GM12873 (cell line): ENCODE measurements at regions not wholly inside any gene's neighbourhood (a gene's known extent, or its start where the extent isn't known, plus 50 kb on each side); places are given as distances from the start of the nearest gene placed in this dataset.

ENCODE experiments used
- TF ChIP-seq, protein P1 (sequence below): IDR thresholded peaks from 2 replicates; pipeline ENCODE4 v1.5.1; 2012; ENCODE audit warnings: low read depth, mild to moderate bottlenecking, moderate library complexity, low read length, control low read depth; ENCODE audit not compliant: insufficient read depth; ENCODE audit errors: missing control alignments

DNA sequence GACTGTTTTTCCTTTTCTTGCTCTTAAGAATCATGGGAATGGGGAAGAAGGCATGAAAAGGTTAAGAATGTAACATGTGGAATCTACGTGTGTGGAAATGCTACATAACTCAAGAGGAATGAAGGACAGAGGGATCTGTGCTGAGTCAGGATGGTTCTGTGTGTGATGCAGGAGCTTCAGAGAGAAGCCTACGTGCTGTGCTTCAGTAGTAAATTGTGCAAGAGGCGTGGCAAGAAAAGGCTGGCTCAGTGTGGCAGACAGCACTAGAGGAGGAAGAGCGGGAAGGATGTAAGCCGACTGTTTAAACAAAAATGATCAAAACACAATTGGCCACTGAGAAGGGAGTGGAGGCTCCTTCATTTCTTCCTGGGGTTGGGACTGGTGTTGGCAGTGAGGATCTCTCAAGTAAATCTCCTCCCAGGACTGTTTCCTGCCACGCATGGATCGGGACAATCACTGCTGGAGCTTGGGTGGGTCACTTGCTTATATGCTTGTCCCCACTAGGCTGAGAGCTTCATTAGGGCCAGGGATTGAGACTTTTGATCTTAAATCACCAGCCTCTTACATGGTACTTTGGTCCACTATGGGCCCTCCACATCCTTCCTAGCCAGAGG lies 59.4 kb upstream of the BASP1 start:
- TF ChIP-seq, protein P1, sequence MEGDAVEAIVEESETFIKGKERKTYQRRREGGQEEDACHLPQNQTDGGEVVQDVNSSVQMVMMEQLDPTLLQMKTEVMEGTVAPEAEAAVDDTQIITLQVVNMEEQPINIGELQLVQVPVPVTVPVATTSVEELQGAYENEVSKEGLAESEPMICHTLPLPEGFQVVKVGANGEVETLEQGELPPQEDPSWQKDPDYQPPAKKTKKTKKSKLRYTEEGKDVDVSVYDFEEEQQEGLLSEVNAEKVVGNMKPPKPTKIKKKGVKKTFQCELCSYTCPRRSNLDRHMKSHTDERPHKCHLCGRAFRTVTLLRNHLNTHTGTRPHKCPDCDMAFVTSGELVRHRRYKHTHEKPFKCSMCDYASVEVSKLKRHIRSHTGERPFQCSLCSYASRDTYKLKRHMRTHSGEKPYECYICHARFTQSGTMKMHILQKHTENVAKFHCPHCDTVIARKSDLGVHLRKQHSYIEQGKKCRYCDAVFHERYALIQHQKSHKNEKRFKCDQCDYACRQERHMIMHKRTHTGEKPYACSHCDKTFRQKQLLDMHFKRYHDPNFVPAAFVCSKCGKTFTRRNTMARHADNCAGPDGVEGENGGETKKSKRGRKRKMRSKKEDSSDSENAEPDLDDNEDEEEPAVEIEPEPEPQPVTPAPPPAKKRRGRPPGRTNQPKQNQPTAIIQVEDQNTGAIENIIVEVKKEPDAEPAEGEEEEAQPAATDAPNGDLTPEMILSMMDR: no peak

DNA sequence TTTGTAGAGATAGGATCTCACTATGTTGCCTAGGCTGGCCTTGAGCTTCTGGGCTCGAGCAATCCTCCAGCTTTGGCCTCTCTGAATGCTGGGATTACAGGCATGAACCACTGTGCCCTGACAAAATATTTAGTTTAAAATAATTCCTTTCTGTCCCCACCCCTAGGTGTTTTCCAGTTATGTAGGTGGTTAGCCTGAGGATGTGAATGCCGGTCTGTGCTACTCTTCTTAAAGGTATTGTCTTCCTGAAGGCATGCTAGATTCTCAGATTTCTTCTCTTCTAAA lies 56.7 kb upstream of the BASP1 start:
- TF ChIP-seq, protein P1: no peak

DNA sequence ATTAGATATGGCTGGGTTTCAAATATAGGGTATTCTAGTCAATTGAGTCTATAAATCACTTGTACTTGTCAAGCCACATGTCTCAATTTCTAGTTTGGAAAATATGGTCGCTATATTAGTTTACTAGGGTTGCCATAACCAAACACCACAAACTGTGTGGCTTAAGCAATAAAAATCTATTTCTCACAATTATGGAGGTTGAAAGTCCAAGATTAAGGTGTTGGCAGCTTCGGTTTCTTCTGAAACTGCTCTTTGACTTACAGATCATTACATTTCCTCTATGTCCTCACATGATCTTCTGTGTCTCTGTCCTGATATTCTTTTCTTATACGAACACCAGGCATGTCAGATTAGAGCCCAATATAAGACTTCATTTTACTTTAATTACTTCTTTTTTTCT lies 55.8 kb upstream of the BASP1 start:
- TF ChIP-seq, protein P1: no peak

DNA sequence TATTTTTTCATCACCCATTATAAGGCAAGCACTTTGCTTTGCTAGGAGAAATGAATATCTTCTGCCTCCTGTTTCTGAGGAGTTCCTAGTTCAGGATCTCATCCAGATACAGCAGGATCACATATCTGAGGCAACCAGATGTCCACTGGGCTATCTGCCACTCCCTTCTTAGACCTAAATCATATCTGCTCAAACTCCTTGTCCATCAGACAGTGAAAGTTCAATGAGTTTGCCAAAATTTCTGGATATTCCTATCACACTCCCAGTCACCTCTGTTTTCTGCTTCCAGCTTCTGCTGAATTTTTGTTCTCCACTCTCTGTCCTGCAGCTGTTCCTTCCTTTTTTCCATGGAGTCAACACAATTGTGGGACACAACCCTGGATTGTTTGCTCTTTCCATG lies 54.2 kb upstream of the BASP1 start:
- TF ChIP-seq, protein P1: no peak

DNA sequence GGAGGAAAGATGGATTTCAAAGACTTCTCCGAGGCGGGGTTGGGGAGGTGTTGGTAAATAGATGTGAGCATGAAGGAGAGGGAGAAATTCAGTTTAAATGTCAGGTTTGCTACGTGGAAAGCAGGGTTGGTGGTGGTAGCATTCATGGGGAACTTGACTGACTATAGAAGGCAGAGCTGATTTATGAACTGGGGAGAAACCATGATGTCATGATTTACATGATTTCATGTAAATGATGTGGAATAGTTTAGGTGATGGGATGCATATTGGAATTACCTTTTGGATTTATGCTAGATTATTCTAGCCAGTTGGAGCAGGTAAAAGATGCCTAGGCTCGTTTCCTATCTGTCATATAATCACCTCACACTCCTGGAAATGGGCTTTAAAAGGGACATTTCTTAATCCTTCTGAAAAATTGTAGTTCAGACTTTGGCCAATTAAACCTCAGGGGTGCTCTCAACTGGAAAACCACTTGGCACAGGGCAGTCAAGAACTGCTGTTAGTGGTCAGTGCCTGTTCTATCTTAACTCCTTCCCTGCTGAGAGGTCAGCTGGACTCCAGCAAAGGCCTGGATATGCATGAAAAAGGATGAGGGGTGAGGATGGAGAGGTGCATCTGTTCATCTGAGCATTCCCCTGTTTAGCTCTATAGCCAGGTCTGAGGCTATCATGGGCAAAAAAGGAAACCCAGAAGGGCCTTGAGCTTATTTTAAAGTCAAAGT lies 50.1 kb upstream of the BASP1 start:
- TF ChIP-seq, protein P1: no peak
